Stromal cell of bone marrow (primary cell): ENCODE measurements at regions not wholly inside any gene's neighbourhood (a gene's known extent, or its start where the extent isn't known, plus 50 kb on each side); places are given as distances from the start of the nearest gene placed in this dataset.

Source experiments
- DNase-seq: peaks from one replicate; pipeline ENCODE4 v3.0.0-alpha.2; 2012; ENCODE audit warnings: low read depth

GRCh38 chr18:21162786-21163185 is 51.2 kb upstream of the ROCK1 start:
- DNase-seq, result no peak

GRCh38 chr18:21163647-21164547 is 52.3 kb upstream of the ROCK1 start:
- DNase-seq, result peak; percentile 91

GRCh38 chr18:21164548-21165095 is 53.0 kb upstream of the ROCK1 start:
- no peak for DNase-seq

- DNase-seq, result no peak
Measured at GRCh38 chr18:21167641-21168377, 56.2 kb upstream of the ROCK1 start.

- no peak for DNase-seq
Measured at GRCh38 chr18:21168880-21169279, 57.3 kb upstream of the ROCK1 start.

GRCh38 chr18:21177822-21178221 is 64.2 kb upstream of the GREB1L start:
- no peak for DNase-seq

- peak; percentile 51 for DNase-seq
Measured at GRCh38 chr18:21179590-21180220, 62.3 kb upstream of the GREB1L start.

- DNase-seq, result no peak
Measured at GRCh38 chr18:21180588-21180987, 61.4 kb upstream of the GREB1L start.

GRCh38 chr18:21181766-21182165 is 60.3 kb upstream of the GREB1L start:
- no peak for DNase-seq

- no peak for DNase-seq
Measured at GRCh38 chr18:21183670-21184069, 58.4 kb upstream of the GREB1L start.

GRCh38 chr18:21184396-21184996 is 57.5 kb upstream of the GREB1L start:
- no peak for DNase-seq

- DNase-seq, result no peak
Measured at GRCh38 chr18:21187886-21188285, 54.1 kb upstream of the GREB1L start.

GRCh38 chr18:21191596-21192307 is 50.3 kb upstream of the GREB1L start:
- peak; percentile 43 for DNase-seq
